Activated naive CD8-positive, alpha-beta T cell treated with anti-CD3 and anti-CD28 coated beads, Interleukin-2, amount 50 U/mL, for 24 hours (primary cell): ENCODE measurements at regions not wholly inside any gene's neighbourhood (a gene's known extent, or its start where the extent isn't known, plus 50 kb on each side); places are given as distances from the start of the nearest gene placed in this dataset.

ENCODE experiments used
- ATAC-seq: fragments of 150-1000 bp; cut with Tn5 transposase; one replicate; pipeline ENCODE4 v1.10.0; 2021
- DNase-seq: peaks from one replicate; pipeline ENCODE4 v3.0.0; 2021
- H3K27ac Mint-ChIP-seq: one replicate; pipeline ENCODE4 v1.8.0; 2021; ENCODE audit warnings: mild to moderate bottlenecking, mixed read lengths
- H3K27me3 Mint-ChIP-seq: one replicate; pipeline ENCODE4 v1.8.0; 2021; ENCODE audit warnings: mixed read lengths
- H3K36me3 Mint-ChIP-seq: one replicate; pipeline ENCODE4 v1.8.0; 2021; ENCODE audit warnings: low read depth, mixed read lengths
- H3K4me1 Mint-ChIP-seq: one replicate; pipeline ENCODE4 v1.8.0; 2021; ENCODE audit warnings: mixed read lengths
- H3K4me3 Mint-ChIP-seq: one replicate; pipeline ENCODE4 v1.8.0; 2021; ENCODE audit warnings: mild to moderate bottlenecking, moderate library complexity, mixed read lengths
- H3K9me3 Mint-ChIP-seq: one replicate; pipeline ENCODE4 v1.8.0; 2021; ENCODE audit warnings: mixed read lengths

- Mint-ChIP-seq H3K9me3 (peaks cover 4% of the 10 kb centered on the region), H3K4me3 (no peak overlapping the region), H3K4me1 (peaks cover 2% of the 10 kb centered on the region), H3K27me3 (peaks cover 14% of the 10 kb centered on the region), H3K36me3 (peaks cover 4% of the 10 kb centered on the region), H3K27ac (no peak overlapping the region)
- DNase-seq (no peak), ATAC-seq (no peak)
These were observed 155.3 kb downstream of the RTP5 start for GRCh38 chr2:242024751-242025355.

GRCh38 chr2:242027676-242028450 lies 158.3 kb downstream of the RTP5 start:
- H3K9me3 Mint-ChIP-seq = peaks cover 4% of the 10 kb centered on the region
- ATAC-seq (no peak), DNase-seq (no peak)
- H3K4me3 Mint-ChIP-seq = no peak overlapping the region
- H3K36me3 Mint-ChIP-seq = peaks cover 4% of the 10 kb centered on the region
- H3K4me1 Mint-ChIP-seq = peaks cover 32% of the 10 kb centered on the region
- H3K27ac Mint-ChIP-seq = no peak overlapping the region
- H3K27me3 Mint-ChIP-seq = peaks cover 16% of the 10 kb centered on the region

GRCh38 chr2:242029422-242030225 lies 160.1 kb downstream of the RTP5 start:
- Mint-ChIP-seq H3K4me1 (peaks cover 39% of the 10 kb centered on the region), H3K36me3 (peaks cover 2% of the 10 kb centered on the region), H3K27ac (no peak overlapping the region), H3K9me3 (peaks cover 2% of the 10 kb centered on the region), H3K4me3 (no peak overlapping the region), H3K27me3 (peaks cover 15% of the 10 kb centered on the region)
- no peak for DNase-seq
- ATAC-seq = no peak

GRCh38 chr2:242030226-242030575 lies 160.7 kb downstream of the RTP5 start:
- Mint-ChIP-seq H3K27me3 (peaks cover 13% of the 10 kb centered on the region), H3K27ac (no peak overlapping the region), H3K4me1 (peaks cover 39% of the 10 kb centered on the region), H3K9me3 (no peaks in the 10 kb centered on the region), H3K36me3 (no peaks in the 10 kb centered on the region), H3K4me3 (no peak overlapping the region)
- ATAC-seq (no peak), DNase-seq (no peak)

GRCh38 chr2:242030858-242031257 lies 161.3 kb downstream of the RTP5 start:
- peaks cover 13% of the 10 kb centered on the region for H3K27me3 Mint-ChIP-seq
- no peak overlapping the region for H3K27ac Mint-ChIP-seq
- no peak for DNase-seq
- H3K4me3 Mint-ChIP-seq = peak overlapping the region; percentile 70
- H3K36me3 Mint-ChIP-seq = no peaks in the 10 kb centered on the region
- no peak for ATAC-seq
- no peaks in the 10 kb centered on the region for H3K9me3 Mint-ChIP-seq
- peaks cover 39% of the 10 kb centered on the region for H3K4me1 Mint-ChIP-seq

- ATAC-seq (peak; percentile 88), DNase-seq (peak; percentile 38)
- H3K9me3 Mint-ChIP-seq = no peaks in the 10 kb centered on the region
- peak overlapping the region; percentile 56 for H3K27ac Mint-ChIP-seq
- H3K27me3 Mint-ChIP-seq = peaks cover 15% of the 10 kb centered on the region
- H3K4me1 Mint-ChIP-seq = peaks cover 39% of the 10 kb centered on the region
- H3K4me3 Mint-ChIP-seq = peak overlapping the region; percentile 70
- H3K36me3 Mint-ChIP-seq = no peaks in the 10 kb centered on the region
These were observed 162.0 kb downstream of the RTP5 start for GRCh38 chr2:242031481-242032019.

GRCh38 chr2:242032780-242033656 lies 163.5 kb downstream of the RTP5 start:
- Mint-ChIP-seq H3K27me3 (peaks cover 22% of the 10 kb centered on the region), H3K36me3 (no peaks in the 10 kb centered on the region), H3K9me3 (no peaks in the 10 kb centered on the region), H3K27ac (no peak overlapping the region), H3K4me3 (no peak overlapping the region), H3K4me1 (peaks cover 39% of the 10 kb centered on the region)
- ATAC-seq (no peak), DNase-seq (no peak)

- DNase-seq (no peak), ATAC-seq (no peak)
- peaks cover 44% of the 10 kb centered on the region for H3K4me1 Mint-ChIP-seq
- no peaks in the 10 kb centered on the region for H3K9me3 Mint-ChIP-seq
- H3K36me3 Mint-ChIP-seq = no peaks in the 10 kb centered on the region
- no peak overlapping the region for H3K4me3 Mint-ChIP-seq
- no peak overlapping the region for H3K27ac Mint-ChIP-seq
- H3K27me3 Mint-ChIP-seq = peaks cover 20% of the 10 kb centered on the region
These were observed 164.6 kb downstream of the RTP5 start for GRCh38 chr2:242034138-242034537.

GRCh38 chr2:242034996-242035814 lies 165.7 kb downstream of the RTP5 start:
- no peak overlapping the region for H3K4me3 Mint-ChIP-seq
- H3K27ac Mint-ChIP-seq = no peak overlapping the region
- H3K36me3 Mint-ChIP-seq = no peaks in the 10 kb centered on the region
- no peak for DNase-seq
- peaks cover 38% of the 10 kb centered on the region for H3K4me1 Mint-ChIP-seq
- peaks cover 20% of the 10 kb centered on the region for H3K27me3 Mint-ChIP-seq
- ATAC-seq = no peak
- H3K9me3 Mint-ChIP-seq = no peaks in the 10 kb centered on the region

- Mint-ChIP-seq H3K4me1 (peaks cover 29% of the 10 kb centered on the region), H3K27me3 (peaks cover 16% of the 10 kb centered on the region), H3K27ac (no peak overlapping the region), H3K9me3 (no peaks in the 10 kb centered on the region), H3K4me3 (no peak overlapping the region), H3K36me3 (no peaks in the 10 kb centered on the region)
- ATAC-seq (no peak), DNase-seq (no peak)
These were observed 166.5 kb downstream of the RTP5 start for GRCh38 chr2:242035858-242036652.

- DNase-seq (no peak), ATAC-seq (no peak)
- no peak overlapping the region for H3K27ac Mint-ChIP-seq
- H3K4me3 Mint-ChIP-seq = no peak overlapping the region
- H3K36me3 Mint-ChIP-seq = no peaks in the 10 kb centered on the region
- H3K4me1 Mint-ChIP-seq = peaks cover 24% of the 10 kb centered on the region
- H3K27me3 Mint-ChIP-seq = peaks cover 17% of the 10 kb centered on the region
- no peaks in the 10 kb centered on the region for H3K9me3 Mint-ChIP-seq
These were observed 167.1 kb downstream of the RTP5 start for GRCh38 chr2:242036653-242036950.

- Mint-ChIP-seq H3K4me3 (no peak overlapping the region), H3K9me3 (no peaks in the 10 kb centered on the region), H3K27me3 (peaks cover 18% of the 10 kb centered on the region), H3K36me3 (peaks cover 1% of the 10 kb centered on the region), H3K4me1 (peaks cover 11% of the 10 kb centered on the region), H3K27ac (no peak overlapping the region)
- no peak for DNase-seq
- no peak for ATAC-seq
These were observed 168.8 kb downstream of the RTP5 start for GRCh38 chr2:242038166-242038927.
